SK-N-SH treated with all-trans-retinoic acid at 6 μM for 48 hours (cell line): ENCODE measurements at regions not wholly inside any gene's neighbourhood (a gene's known extent, or its start where the extent isn't known, plus 50 kb on each side); places are given as distances from the start of the nearest gene placed in this dataset.

Source experiments
- ATAC-seq: fragments of 200-7000 bp; cut with Tn5 transposase; 3 replicates; pipeline ENCODE4 v1.9.1; 2020; ENCODE audit warnings: mild to moderate bottlenecking, moderate library complexity
- ARNTL ChIP-seq: fragments of 450-650 bp; formaldehyde crosslinking; IDR thresholded peaks from 2 replicates; pipeline ENCODE4 v1.5.0; 2020; ENCODE audit warnings: low read depth, mild to moderate bottlenecking, moderate library complexity, borderline replicate concordance
- BACH2 ChIP-seq: fragments of 250-450 bp; sonication (Bioruptor Pico); IDR thresholded peaks from 2 replicates; pipeline ENCODE4 v1.9.0; 2021; ENCODE audit warnings: mild to moderate bottlenecking, borderline replicate concordance
- CREB5 ChIP-seq: fragments of 250-450 bp; sonication (Bioruptor Pico); IDR thresholded peaks from 2 replicates; pipeline ENCODE4 v1.5.1; 2020; ENCODE audit warnings: low read depth, mild to moderate bottlenecking, moderate library complexity
- CSDC2 ChIP-seq: fragments of 250-450 bp; sonication (Bioruptor Pico); IDR thresholded peaks from 2 replicates; pipeline ENCODE4 v1.5.0; 2020; ENCODE audit warnings: mild to moderate bottlenecking, moderate library complexity
- CSRNP3 ChIP-seq: fragments of 250-450 bp; sonication (Bioruptor Pico); IDR thresholded peaks from 2 replicates; pipeline ENCODE4 v1.5.1; 2021; ENCODE audit warnings: mild to moderate bottlenecking, moderate library complexity
- ESRRG ChIP-seq: fragments of 250-450 bp; sonication (Bioruptor Pico); IDR thresholded peaks from 2 replicates; pipeline ENCODE4 v1.6.1; 2021; ENCODE audit warnings: mild to moderate bottlenecking
- GLIS3 ChIP-seq: fragments of 250-450 bp; sonication (Bioruptor Pico); IDR thresholded peaks from 2 replicates; pipeline ENCODE4 v1.5.0; 2020; ENCODE audit warnings: mild to moderate bottlenecking, moderate library complexity
- ISL1 ChIP-seq: fragments of 250-450 bp; sonication (Bioruptor Pico); IDR thresholded peaks from 2 replicates; pipeline ENCODE4 v2.1.2; 2022; ENCODE audit warnings: mild to moderate bottlenecking, moderate library complexity
- OSR1 ChIP-seq: fragments of 250-450 bp; sonication (Bioruptor Pico); IDR thresholded peaks from 2 replicates; pipeline ENCODE4 v1.8.0; 2022; ENCODE audit warnings: moderate library complexity, mild to moderate bottlenecking, inconsistent platforms
- POU6F1 ChIP-seq: fragments of 250-450 bp; sonication (Bioruptor Pico); IDR thresholded peaks from 2 replicates; pipeline ENCODE4 v1.8.0; 2021; ENCODE audit warnings: low read depth, mild to moderate bottlenecking, moderate library complexity, borderline replicate concordance
- PPARA ChIP-seq: fragments of 250-450 bp; sonication (Bioruptor Pico); IDR thresholded peaks from 2 replicates; pipeline ENCODE4 v1.5.0; 2020; ENCODE audit warnings: mild to moderate bottlenecking, borderline replicate concordance
- RARB ChIP-seq: fragments of 250-450 bp; sonication (Bioruptor Pico); IDR thresholded peaks from 2 replicates; pipeline ENCODE4 v1.8.0; 2021; ENCODE audit warnings: mild to moderate bottlenecking, moderate library complexity
- SNAI2 ChIP-seq: fragments of 250-450 bp; sonication (Bioruptor Pico); IDR thresholded peaks from 2 replicates; pipeline ENCODE4 v1.5.0; 2020; ENCODE audit warnings: mild to moderate bottlenecking, moderate library complexity
- TCF4 ChIP-seq: fragments of 250-450 bp; sonication (Bioruptor Pico); IDR thresholded peaks from 2 replicates; pipeline ENCODE4 v1.8.0; 2021; ENCODE audit warnings: mild to moderate bottlenecking, moderate library complexity, borderline replicate concordance
- TSHZ2 ChIP-seq: fragments of 250-450 bp; sonication (Bioruptor Pico); IDR thresholded peaks from 2 replicates; pipeline ENCODE4 v1.5.0; 2020; ENCODE audit warnings: mild to moderate bottlenecking, moderate library complexity
- ZFP30 ChIP-seq: fragments of 450-650 bp; formaldehyde crosslinking; IDR thresholded peaks from 2 replicates; pipeline ENCODE4 v1.5.0; 2022; ENCODE audit warnings: mild to moderate bottlenecking, moderate library complexity
- ZNF565 ChIP-seq: fragments of 450-650 bp; formaldehyde crosslinking; conservative IDR thresholded peaks from 2 replicates; pipeline ENCODE4 v1.5.0; 2020; ENCODE audit warnings: low read depth, mild to moderate bottlenecking, moderate library complexity
- ZNF70 ChIP-seq: fragments of 450-650 bp; formaldehyde crosslinking; IDR thresholded peaks from 2 replicates; pipeline ENCODE4 v1.5.0; 2020; ENCODE audit warnings: mild to moderate bottlenecking, moderate library complexity
- ZNF8 ChIP-seq: fragments of 450-650 bp; formaldehyde crosslinking; IDR thresholded peaks from 2 replicates; pipeline ENCODE4 v1.5.0; 2020; ENCODE audit warnings: mild to moderate bottlenecking, moderate library complexity

- ATAC-seq = no peak
- TF ChIP-seq ZNF565 (CRISPR knock-in tag) (no peak), PPARA (CRISPR knock-in tag) (no peak), ESRRG (CRISPR knock-in tag) (no peak), CREB5 (CRISPR knock-in tag) (no peak), ARNTL (CRISPR knock-in tag) (no peak), SNAI2 (CRISPR knock-in tag) (no peak), GLIS3 (CRISPR knock-in tag) (no peak), CSRNP3 (no peak), ZNF8 (CRISPR knock-in tag) (no peak), OSR1 (no peak)
These were observed 94.1 kb downstream of the FGF18 start for GRCh38 chr5:171513591-171513990.

- ATAC-seq = no peak
- no peak for TF ChIP-seq RARB (CRISPR knock-in tag)
These were observed 99.5 kb downstream of the FGF18 start for GRCh38 chr5:171518916-171519315.

GRCh38 chr5:171520300-171521174, 101.1 kb downstream of the FGF18 start:
- no peak for TF ChIP-seq ZNF70 (CRISPR knock-in tag)
- TF ChIP-seq CSRNP3 = no peak
- no peak for TF ChIP-seq OSR1
- no peak for TF ChIP-seq BACH2 (CRISPR knock-in tag)
- TF ChIP-seq CREB5 (CRISPR knock-in tag) = no peak
- no peak for TF ChIP-seq TSHZ2
- no peak for TF ChIP-seq ISL1
- no peak for TF ChIP-seq PPARA (CRISPR knock-in tag)
- no peak for TF ChIP-seq ZFP30
- TF ChIP-seq CSDC2 = no peak
- no peak for TF ChIP-seq POU6F1 (CRISPR knock-in tag)
- TF ChIP-seq TCF4 (CRISPR knock-in tag) = no peak
- TF ChIP-seq ESRRG (CRISPR knock-in tag) = no peak
- no peak for TF ChIP-seq ZNF565 (CRISPR knock-in tag)
- TF ChIP-seq SNAI2 (CRISPR knock-in tag) = no peak
- TF ChIP-seq ZNF8 (CRISPR knock-in tag) = no peak

More at GRCh38 chr5:171520300-171521174, 101.1 kb downstream of the FGF18 start:
- ATAC-seq = peak; percentile 46
